SH-SY5Y (cell line): ENCODE measurements at regions not wholly inside any gene's neighbourhood (a gene's known extent, or its start where the extent isn't known, plus 50 kb on each side); places are given as distances from the start of the nearest gene placed in this dataset.

Experiments
- GATA2 ChIP-seq: IDR thresholded peaks from 2 replicates; pipeline ENCODE4 v1.6.1; 2011; ENCODE audit warnings: mild to moderate bottlenecking, low read depth, low read length
- GATA3 ChIP-seq: IDR thresholded peaks from 2 replicates; pipeline ENCODE4 v1.6.1; 2011; ENCODE audit warnings: low read depth, mild to moderate bottlenecking, low read length, moderate library complexity

DNA sequence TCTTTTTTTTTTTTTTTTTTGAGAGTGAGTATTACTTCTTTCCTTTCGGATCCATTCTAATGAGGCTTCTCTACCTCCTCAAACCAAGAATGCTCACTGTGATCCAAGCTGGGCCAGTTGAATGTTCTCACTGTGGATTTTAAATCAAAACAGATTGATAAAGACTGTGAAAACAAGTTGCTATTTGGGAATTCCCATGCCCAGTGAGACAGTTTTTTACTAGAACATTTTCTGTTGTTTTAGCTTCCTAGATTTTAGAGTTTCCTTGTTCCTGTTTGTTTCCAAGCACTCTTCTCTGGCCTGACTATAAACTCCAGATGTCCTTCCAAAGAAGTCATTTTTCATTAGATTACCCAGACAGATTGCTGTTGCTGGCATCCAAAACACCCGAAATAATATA, 60.1 kb upstream of the GALNT15 start:
- no peak for TF ChIP-seq GATA2
- TF ChIP-seq GATA3, result no peak
